ENCODE measurements at regions not wholly inside any gene's neighbourhood (a gene's known extent, or its start where the extent isn't known, plus 50 kb on each side); places are given as distances from the start of the nearest gene placed in this dataset.

DNA sequence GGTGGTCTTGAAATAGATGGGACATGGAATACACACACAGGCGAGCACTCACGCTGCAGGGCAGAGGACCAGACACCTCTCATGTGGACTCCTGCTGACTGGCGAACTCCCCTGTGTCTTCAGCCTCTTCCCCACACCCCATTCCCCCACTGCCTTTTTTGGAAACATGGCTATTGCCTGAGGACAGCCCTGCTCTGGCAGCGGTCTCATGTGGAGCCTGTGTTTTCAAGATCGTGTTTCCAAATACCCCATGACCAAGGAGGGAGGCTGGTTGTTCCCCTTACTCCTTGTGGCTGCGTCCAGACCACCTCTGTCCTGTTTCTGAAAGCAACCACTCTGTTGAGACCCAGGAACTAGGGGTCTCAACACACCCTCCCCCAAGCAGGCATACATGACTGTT lies 119.4 kb downstream of the C1orf94 start (continued):
- TF ChIP-seq CREBBP (IDR thresholded peaks at IDR 0.05; ENCODE audit: low read depth, low read length) (no peak), RBM14 (IDR thresholded peaks at IDR 0.05; ENCODE audit: borderline replicate concordance, insufficient read depth, low read depth, low read length) (no peak), POLR2AphosphoS5 (IDR thresholded peaks at IDR 0.05; ENCODE audit: control insufficient read depth, insufficient read depth, low read depth, low read length) (no peak), TEAD4 (IDR thresholded peaks at IDR 0.05; ENCODE audit: low read length) (no peak), TEAD4 (CRISPR knock-in tag; IDR thresholded peaks at IDR 0.05; ENCODE audit: borderline replicate concordance) (no peak), WHSC1 (IDR thresholded peaks at IDR 0.05; ENCODE audit: low read length) (no peak), GATAD2B (IDR thresholded peaks at IDR 0.05; ENCODE audit: borderline replicate concordance) (no peak)
- TF ChIP-seq, protein P1, sequence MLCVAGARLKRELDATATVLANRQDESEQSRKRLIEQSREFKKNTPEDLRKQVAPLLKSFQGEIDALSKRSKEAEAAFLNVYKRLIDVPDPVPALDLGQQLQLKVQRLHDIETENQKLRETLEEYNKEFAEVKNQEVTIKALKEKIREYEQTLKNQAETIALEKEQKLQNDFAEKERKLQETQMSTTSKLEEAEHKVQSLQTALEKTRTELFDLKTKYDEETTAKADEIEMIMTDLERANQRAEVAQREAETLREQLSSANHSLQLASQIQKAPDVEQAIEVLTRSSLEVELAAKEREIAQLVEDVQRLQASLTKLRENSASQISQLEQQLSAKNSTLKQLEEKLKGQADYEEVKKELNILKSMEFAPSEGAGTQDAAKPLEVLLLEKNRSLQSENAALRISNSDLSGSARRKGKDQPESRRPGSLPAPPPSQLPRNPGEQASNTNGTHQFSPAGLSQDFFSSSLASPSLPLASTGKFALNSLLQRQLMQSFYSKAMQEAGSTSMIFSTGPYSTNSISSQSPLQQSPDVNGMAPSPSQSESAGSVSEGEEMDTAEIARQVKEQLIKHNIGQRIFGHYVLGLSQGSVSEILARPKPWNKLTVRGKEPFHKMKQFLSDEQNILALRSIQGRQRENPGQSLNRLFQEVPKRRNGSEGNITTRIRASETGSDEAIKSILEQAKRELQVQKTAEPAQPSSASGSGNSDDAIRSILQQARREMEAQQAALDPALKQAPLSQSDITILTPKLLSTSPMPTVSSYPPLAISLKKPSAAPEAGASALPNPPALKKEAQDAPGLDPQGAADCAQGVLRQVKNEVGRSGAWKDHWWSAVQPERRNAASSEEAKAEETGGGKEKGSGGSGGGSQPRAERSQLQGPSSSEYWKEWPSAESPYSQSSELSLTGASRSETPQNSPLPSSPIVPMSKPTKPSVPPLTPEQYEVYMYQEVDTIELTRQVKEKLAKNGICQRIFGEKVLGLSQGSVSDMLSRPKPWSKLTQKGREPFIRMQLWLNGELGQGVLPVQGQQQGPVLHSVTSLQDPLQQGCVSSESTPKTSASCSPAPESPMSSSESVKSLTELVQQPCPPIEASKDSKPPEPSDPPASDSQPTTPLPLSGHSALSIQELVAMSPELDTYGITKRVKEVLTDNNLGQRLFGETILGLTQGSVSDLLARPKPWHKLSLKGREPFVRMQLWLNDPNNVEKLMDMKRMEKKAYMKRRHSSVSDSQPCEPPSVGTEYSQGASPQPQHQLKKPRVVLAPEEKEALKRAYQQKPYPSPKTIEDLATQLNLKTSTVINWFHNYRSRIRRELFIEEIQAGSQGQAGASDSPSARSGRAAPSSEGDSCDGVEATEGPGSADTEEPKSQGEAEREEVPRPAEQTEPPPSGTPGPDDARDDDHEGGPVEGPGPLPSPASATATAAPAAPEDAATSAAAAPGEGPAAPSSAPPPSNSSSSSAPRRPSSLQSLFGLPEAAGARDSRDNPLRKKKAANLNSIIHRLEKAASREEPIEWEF (CRISPR knock-in tag; IDR thresholded peaks at IDR 0.05): no peak

Data from K562 (cell line).